ENCODE measurements at regions not wholly inside any gene's neighbourhood (a gene's known extent, or its start where the extent isn't known, plus 50 kb on each side); places are given as distances from the start of the nearest gene placed in this dataset.
"Not testable (repeated sequence)": the region's sequence is repeated elsewhere in the genome, so short reads cannot be mapped to it uniquely, and the experiment has no call there.

- in situ Hi-C loops (cut with MboI; ENCODE audit: low sequenced_read_pairs, unreplicated experiment) = no loop called here
- DNase-seq (ENCODE audit: low spot score) = no peak
- no peak for TF ChIP-seq CTCF (IDR thresholded peaks at IDR 0.05; ENCODE audit: borderline replicate concordance, control extremely low read depth, extremely low read depth, insufficient read depth, missing control alignments)
These were observed 177.0 kb downstream of the PDCD6IP start for GRCh38 chr3:33975463-33975862.

- TF ChIP-seq CTCF (IDR thresholded peaks at IDR 0.05; ENCODE audit: borderline replicate concordance, control extremely low read depth, extremely low read depth, insufficient read depth, missing control alignments) = no peak
- no peak for DNase-seq (ENCODE audit: low spot score)
- in situ Hi-C loops (cut with MboI; ENCODE audit: low sequenced_read_pairs, unreplicated experiment) = no loop called here
These were observed 178.8 kb downstream of the PDCD6IP start for GRCh38 chr3:33977227-33977626.

- TF ChIP-seq CTCF (IDR thresholded peaks at IDR 0.05; ENCODE audit: borderline replicate concordance, control extremely low read depth, extremely low read depth, insufficient read depth, missing control alignments) = peak; percentile 11
- in situ Hi-C loops (cut with MboI; ENCODE audit: low sequenced_read_pairs, unreplicated experiment) = no loop called here
- peak; percentile 18 for DNase-seq (ENCODE audit: low spot score)
These were observed 181.8 kb downstream of the PDCD6IP start for GRCh38 chr3:33980252-33980651.

GRCh38 chr3:33982269-33982798, 183.9 kb downstream of the PDCD6IP start:
- DNase-seq (ENCODE audit: low spot score) = no peak
- in situ Hi-C loops (cut with MboI; ENCODE audit: low sequenced_read_pairs, unreplicated experiment) = no loop called here
- TF ChIP-seq CTCF (IDR thresholded peaks at IDR 0.05; ENCODE audit: borderline replicate concordance, control extremely low read depth, extremely low read depth, insufficient read depth, missing control alignments) = no peak

GRCh38 chr3:33982949-33983348, 184.5 kb downstream of the PDCD6IP start:
- in situ Hi-C loops (cut with MboI; ENCODE audit: low sequenced_read_pairs, unreplicated experiment); DNase-seq (ENCODE audit: low spot score): not testable (repeated sequence)

GRCh38 chr3:33989229-33989628, 190.8 kb downstream of the PDCD6IP start:
- no peak for DNase-seq (ENCODE audit: low spot score)
- no peak for TF ChIP-seq CTCF (IDR thresholded peaks at IDR 0.05; ENCODE audit: borderline replicate concordance, control extremely low read depth, extremely low read depth, insufficient read depth, missing control alignments)
- in situ Hi-C loops (cut with MboI; ENCODE audit: low sequenced_read_pairs, unreplicated experiment) = no loop called here

- no peak for TF ChIP-seq CTCF (IDR thresholded peaks at IDR 0.05; ENCODE audit: borderline replicate concordance, control extremely low read depth, extremely low read depth, insufficient read depth, missing control alignments)
- in situ Hi-C loops (cut with MboI; ENCODE audit: low sequenced_read_pairs, unreplicated experiment) = no loop called here
- DNase-seq (ENCODE audit: low spot score) = no peak
These were observed 193.2 kb downstream of the PDCD6IP start for GRCh38 chr3:33991673-33992072.
